DMS153 treated with DMSO at 0.1 percent for 48 hours (cell line): ENCODE measurements at regions not wholly inside any gene's neighbourhood (a gene's known extent, or its start where the extent isn't known, plus 50 kb on each side); places are given as distances from the start of the nearest gene placed in this dataset.

Experiments used
- DNase-seq: peaks from one replicate; lab custom pipeline; 2025; ENCODE audit not compliant: unreplicated experiment; lab: John Stamatoyannopoulos, UW

- DNase-seq: no peak
Observed at GRCh38 chr2:37588316-37588777, 83.1 kb downstream of the CDC42EP3 start.

- DNase-seq: no peak
Observed at GRCh38 chr2:37589298-37589697, 82.1 kb downstream of the CDC42EP3 start.

- DNase-seq: no peak
Observed at GRCh38 chr2:37590119-37590571, 81.3 kb downstream of the CDC42EP3 start.
